Ovary (tissue), 7 donors: ENCODE measurements at regions not wholly inside any gene's neighbourhood (a gene's known extent, or its start where the extent isn't known, plus 50 kb on each side); places are given as distances from the start of the nearest gene placed in this dataset.

Experiments
- DNase-seq, 5 donors: peaks; one replicate each; pipeline ENCODE4 v3.0.0-alpha.2; 2019 to 2020
- H3K27ac ChIP-seq, 2 donors: fragments of 200-600 bp; one replicate each; pipeline versions ENCODE4 v1.5.1 to v1.8.0; 2019 to 2022
- H3K27me3 ChIP-seq: fragments of 200-600 bp; one replicate; pipeline ENCODE4 v1.8.0; 2022
- H3K36me3 ChIP-seq: fragments of 200-600 bp; sonication (generic); one replicate; pipeline ENCODE4 v1.5.1; 2019
- H3K4me1 ChIP-seq: one replicate; pipeline ENCODE4 v1.8.1; 2013; ENCODE audit warnings: mild to moderate bottlenecking, moderate library complexity; ENCODE audit not compliant: insufficient read depth
- H3K4me3 ChIP-seq: fragments of 200-600 bp; sonication (generic); one replicate; pipeline ENCODE4 v1.5.1; 2017
- H3K9me3 ChIP-seq, 2 donors: fragments of 200-600 bp in 1 of 2; sonication (generic) in 1 of 2; one replicate each; pipeline versions ENCODE4 v1.5.1 to v1.8.1; 2013 to 2019; ENCODE audit warnings: mild to moderate bottlenecking in 1 of 2, moderate library complexity in 1 of 2
- EP300 ChIP-seq: sonication (generic); formaldehyde crosslinking; IDR thresholded peaks from one replicate; pipeline ENCODE4 v1.6.1; 2017; ENCODE audit warnings: antibody characterized with exemption
- POLR2A ChIP-seq: fragments of 450-650 bp; IDR thresholded peaks from one replicate; pipeline ENCODE4 v1.6.1; 2017; ENCODE audit warnings: antibody characterized with exemption, mild to moderate bottlenecking, moderate library complexity
- WGBS, 3 donors: extraction: QIAGEN DNeasy Blood & Tissue Kit in 1 of 3; methylation state at CpG; one replicate each; pipeline versions ENCODE4 v1.1.5 to v1.1.7; 2013 to 2017; 5-methylcytosine and 5-hydroxymethylcytosine counted together
- intact Hi-C, 4 donors: fragments of 100-400 bp; cut with DNase I; formaldehyde crosslinking; loops; one replicate each; pipeline versions ENCODE4 v1.11.0 to v1.15.1; 2022 to 2023
- TF ChIP-seq, protein P1 (sequence below), 3 donors: fragments of 450-650 bp in 2 of 3; fragments of 200-600 bp in 1 of 3; IDR thresholded peaks; one replicate each; pipeline versions ENCODE4 v1.5.1 to v1.8.0; 2016 to 2022; ENCODE audit warnings: antibody characterized with exemption in 3 of 3, mild to moderate bottlenecking in 1 of 3
- donor health status: DM: no; HTN: no; CAD: no; lungs with moderate emphysema.
- donor health status: DM: no; HTN: no; CAD: no.
- donor health status: Bipolar disorder and iron deficiency.
- donor health status: DM: no; HTN: no; CAD: no.
- donor health status: DM: yes; HTN: yes; CAD: no.

- no peaks in the 10 kb centered on the region for H3K36me3 ChIP-seq
- H3K4me1 ChIP-seq = peaks cover 10% of the 10 kb centered on the region
- WGBS, 3 donors = 36 to 39% (median 39%) methylated on average over 2 of the region's 2 CpGs
- no peaks in the 10 kb centered on the region for H3K9me3 ChIP-seq
- H3K27ac ChIP-seq = peak overlapping the region in 1 of 2 donors; percentile 61
- H3K4me3 ChIP-seq = no peak overlapping the region
- no peak for DNase-seq
- TF ChIP-seq, protein P1, sequence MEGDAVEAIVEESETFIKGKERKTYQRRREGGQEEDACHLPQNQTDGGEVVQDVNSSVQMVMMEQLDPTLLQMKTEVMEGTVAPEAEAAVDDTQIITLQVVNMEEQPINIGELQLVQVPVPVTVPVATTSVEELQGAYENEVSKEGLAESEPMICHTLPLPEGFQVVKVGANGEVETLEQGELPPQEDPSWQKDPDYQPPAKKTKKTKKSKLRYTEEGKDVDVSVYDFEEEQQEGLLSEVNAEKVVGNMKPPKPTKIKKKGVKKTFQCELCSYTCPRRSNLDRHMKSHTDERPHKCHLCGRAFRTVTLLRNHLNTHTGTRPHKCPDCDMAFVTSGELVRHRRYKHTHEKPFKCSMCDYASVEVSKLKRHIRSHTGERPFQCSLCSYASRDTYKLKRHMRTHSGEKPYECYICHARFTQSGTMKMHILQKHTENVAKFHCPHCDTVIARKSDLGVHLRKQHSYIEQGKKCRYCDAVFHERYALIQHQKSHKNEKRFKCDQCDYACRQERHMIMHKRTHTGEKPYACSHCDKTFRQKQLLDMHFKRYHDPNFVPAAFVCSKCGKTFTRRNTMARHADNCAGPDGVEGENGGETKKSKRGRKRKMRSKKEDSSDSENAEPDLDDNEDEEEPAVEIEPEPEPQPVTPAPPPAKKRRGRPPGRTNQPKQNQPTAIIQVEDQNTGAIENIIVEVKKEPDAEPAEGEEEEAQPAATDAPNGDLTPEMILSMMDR (IDR thresholded peaks at IDR 0.05) = no peak
- TF ChIP-seq POLR2A (no peak), EP300 (no peak)
- intact Hi-C loops = loop anchor here in 1 of 4 donors (5.0 kb wide), 1 partner anchor 99 kb away; no protein-coding TSS in a partner anchor
- no peaks in the 10 kb centered on the region for H3K27me3 ChIP-seq
Observed at GRCh38 chr11:27281276-27281675, 81.7 kb downstream of the CCDC34 start.

GRCh38 chr11:27280140-27280539 lies 82.9 kb downstream of the CCDC34 start:
- intact Hi-C loops = loop anchor here in 1 of 4 donors (5.0 kb wide), 1 partner anchor 98 kb away; no protein-coding TSS in a partner anchor
- Histone ChIP-seq H3K36me3 (no peaks in the 10 kb centered on the region), H3K4me1 (peaks cover 10% of the 10 kb centered on the region), H3K27me3 (no peaks in the 10 kb centered on the region), H3K4me3 (no peak overlapping the region), H3K27ac (no peak overlapping the region), H3K9me3 (no peaks in the 10 kb centered on the region)
- 71 to 82% (median 77%) methylated on average over 3 of the region's 3 CpGs for WGBS, 3 donors
- peak in 1 of 5 donors; percentile 24 for DNase-seq
- TF ChIP-seq EP300 (no peak), POLR2A (no peak)
- TF ChIP-seq, protein P1 (IDR thresholded peaks at IDR 0.05) = no peak

- intact Hi-C loops = no loop called here
- 64 to 92% (median 84%) methylated on average over 4 of the region's 4 CpGs for whole genome bisulfite sequencing, 3 donors
- H3K4me3 ChIP-seq = no peak overlapping the region
- no peaks in the 10 kb centered on the region for H3K27me3 ChIP-seq
- peaks cover 10% of the 10 kb centered on the region for H3K4me1 ChIP-seq
- H3K36me3 ChIP-seq = no peaks in the 10 kb centered on the region
- no peak for DNase-seq
- H3K27ac ChIP-seq = no peak overlapping the region
- TF ChIP-seq, protein P1 (IDR thresholded peaks at IDR 0.05) = no peak
- no peak for TF ChIP-seq EP300
- TF ChIP-seq POLR2A = no peak
- no peaks in the 10 kb centered on the region for H3K9me3 ChIP-seq
Observed at GRCh38 chr11:27279460-27279859, 83.6 kb downstream of the CCDC34 start.

- H3K27ac ChIP-seq = no peak overlapping the region
- 89 to 100% (median 94%) methylated on average over 1 of the region's 1 CpG for WGBS, 3 donors
- TF ChIP-seq, protein P1 (IDR thresholded peaks at IDR 0.05) = no peak
- no peak for TF ChIP-seq EP300
- TF ChIP-seq POLR2A = no peak
- H3K36me3 ChIP-seq = no peaks in the 10 kb centered on the region
- intact Hi-C loops = no loop called here
- H3K9me3 ChIP-seq = no peaks in the 10 kb centered on the region
- peaks cover 9% of the 10 kb centered on the region for H3K4me1 ChIP-seq
- no peak for DNase-seq
- no peak overlapping the region for H3K4me3 ChIP-seq
- no peaks in the 10 kb centered on the region for H3K27me3 ChIP-seq
Observed at GRCh38 chr11:27277843-27278242, 85.2 kb downstream of the CCDC34 start.
